NB4 (cell line): ENCODE measurements at regions not wholly inside any gene's neighbourhood (a gene's known extent, or its start where the extent isn't known, plus 50 kb on each side); places are given as distances from the start of the nearest gene placed in this dataset.

Experiments used
- DNase-seq: peaks from one replicate; pipeline ENCODE4 v3.0.0; 2010; ENCODE audit warnings: low read depth
- H3K4me3 ChIP-seq: one replicate; pipeline ENCODE4 v1.5.1; 2011; ENCODE audit warnings: mild to moderate bottlenecking, low read depth, low read length, moderate library complexity
- CTCF ChIP-seq: IDR thresholded peaks from one replicate; pipeline ENCODE4 v1.5.1; 2012; ENCODE audit warnings: low read depth, low read length
- MAX ChIP-seq: IDR thresholded peaks from 2 replicates; pipeline ENCODE4 v1.6.1; 2011; ENCODE audit warnings: low read depth, low read length
- MYC ChIP-seq: IDR thresholded peaks from 2 replicates; pipeline ENCODE4 v1.6.1; 2011; ENCODE audit warnings: low read depth, low read length
- POLR2A ChIP-seq: IDR thresholded peaks from 2 replicates; pipeline ENCODE4 v1.6.1; 2011; ENCODE audit warnings: mild to moderate bottlenecking; ENCODE audit not compliant: insufficient read length; ENCODE audit errors: extremely low read depth

- no peak for DNase-seq
- no peak overlapping the region for H3K4me3 ChIP-seq
- TF ChIP-seq MYC (no peak), MAX (no peak), CTCF (no peak), POLR2A (no peak)
These were observed 215.6 kb downstream of the SLC6A15 start for GRCh38 chr12:84696908-84697540.

GRCh38 chr12:84696281-84696680 lies 216.3 kb downstream of the SLC6A15 start:
- no peak for DNase-seq
- TF ChIP-seq MAX: no peak
- no peak for TF ChIP-seq MYC
- no peak for TF ChIP-seq POLR2A
- no peak for TF ChIP-seq CTCF
- H3K4me3 ChIP-seq: no peak overlapping the region

- DNase-seq: no peak
- TF ChIP-seq MAX (no peak), MYC (no peak), POLR2A (no peak), CTCF (no peak)
- no peak overlapping the region for H3K4me3 ChIP-seq
These were observed 218.5 kb downstream of the SLC6A15 start for GRCh38 chr12:84694116-84694515.

DNA sequence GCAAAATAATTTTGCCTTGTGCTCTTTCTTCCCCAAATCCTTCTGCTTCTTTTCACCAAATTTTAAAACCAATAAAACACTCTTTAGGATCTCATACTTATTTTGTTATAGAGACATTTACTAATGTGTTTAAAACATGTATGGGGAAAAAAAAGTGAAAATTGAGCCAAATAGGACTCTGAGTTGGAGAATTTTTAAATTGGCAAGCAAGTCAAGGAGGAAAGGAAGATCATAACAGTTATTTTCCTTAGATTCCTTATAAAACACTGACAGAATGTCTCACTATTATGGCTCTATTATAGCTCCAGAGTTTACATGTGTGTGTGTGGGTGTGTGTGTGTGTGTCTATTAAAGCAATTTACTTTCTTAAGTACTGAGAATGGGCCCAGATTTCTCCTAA lies 220.5 kb downstream of the SLC6A15 start:
- no peak for TF ChIP-seq MAX
- TF ChIP-seq CTCF: no peak
- TF ChIP-seq MYC: no peak
- TF ChIP-seq POLR2A: no peak
- DNase-seq: no peak

GRCh38 chr12:84691266-84691665 lies 221.3 kb downstream of the SLC6A15 start:
- no peak for TF ChIP-seq POLR2A
- no peak for TF ChIP-seq CTCF
- no peak for TF ChIP-seq MYC
- TF ChIP-seq MAX: no peak
- no peak for DNase-seq
- H3K4me3 ChIP-seq: no peak overlapping the region

More for the DNA sequence above, 220.5 kb downstream of the SLC6A15 start:
- no peak overlapping the region for H3K4me3 ChIP-seq

GRCh38 chr12:84689638-84690037 lies 223.0 kb downstream of the SLC6A15 start:
- no peak for DNase-seq
- TF ChIP-seq POLR2A (no peak), CTCF (no peak), MAX (no peak), MYC (no peak)
- H3K4me3 ChIP-seq: no peak overlapping the region
